NCI-H526 (cell line): ENCODE measurements at regions not wholly inside any gene's neighbourhood (a gene's known extent, or its start where the extent isn't known, plus 50 kb on each side); places are given as distances from the start of the nearest gene placed in this dataset.

Experiments
- DNase-seq, 2 experiments: peaks; one replicate each; lab custom pipeline; 2025; lab: John Stamatoyannopoulos, UW

GRCh38 chr6:50102676-50103075 is 52.9 kb upstream of the DEFB112 start:
- no peak for DNase-seq

GRCh38 chr6:50110587-50110986 is 60.9 kb upstream of the DEFB112 start:
- no peak for DNase-seq

GRCh38 chr6:50112981-50113857 is 63.5 kb upstream of the DEFB112 start:
- no peak for DNase-seq

GRCh38 chr6:50116390-50116789 is 66.7 kb upstream of the DEFB112 start:
- DNase-seq: no peak

- no peak for DNase-seq
These were observed 67.2 kb upstream of the DEFB112 start for GRCh38 chr6:50116797-50117542.

GRCh38 chr6:50120300-50120699 is 70.6 kb upstream of the DEFB112 start:
- DNase-seq: no peak

- no peak for DNase-seq
These were observed 74.0 kb upstream of the DEFB112 start for GRCh38 chr6:50123688-50124087.

GRCh38 chr6:50124572-50124971 is 74.8 kb upstream of the DEFB112 start:
- no peak for DNase-seq

- peak; percentile 9 to 61 for DNase-seq
These were observed 78.8 kb upstream of the DEFB112 start for GRCh38 chr6:50128420-50129005.

GRCh38 chr6:50135968-50136367 is 86.2 kb upstream of the DEFB112 start:
- no peak for DNase-seq

GRCh38 chr6:50141100-50141499 is 91.4 kb upstream of the DEFB112 start:
- DNase-seq: no peak

GRCh38 chr6:50143011-50143719 is 93.4 kb upstream of the DEFB112 start:
- no peak for DNase-seq

- DNase-seq: peak in 1 of 2 experiments; percentile 25
These were observed 95.4 kb upstream of the DEFB112 start for GRCh38 chr6:50145125-50145524.

- no peak for DNase-seq
These were observed 97.6 kb upstream of the DEFB112 start for GRCh38 chr6:50147371-50147770.

GRCh38 chr6:50180646-50181045 is 130.9 kb upstream of the DEFB112 start:
- DNase-seq: no peak

- DNase-seq: peak in 1 of 2 experiments; percentile 45
These were observed 135.3 kb upstream of the DEFB112 start for GRCh38 chr6:50185006-50185405.

GRCh38 chr6:50187351-50187921 is 137.7 kb upstream of the DEFB112 start:
- DNase-seq: peak; percentile 87 to 91

- DNase-seq: no peak
These were observed 148.5 kb upstream of the DEFB112 start for GRCh38 chr6:50198245-50198644.

GRCh38 chr6:50202766-50203165 is 153.0 kb upstream of the DEFB112 start:
- DNase-seq: no peak

- no peak for DNase-seq
These were observed 161.9 kb upstream of the DEFB112 start for GRCh38 chr6:50211582-50211981.

GRCh38 chr6:50213146-50213545 is 163.4 kb upstream of the DEFB112 start:
- no peak for DNase-seq

GRCh38 chr6:50214937-50215336 is 165.2 kb upstream of the DEFB112 start:
- no peak for DNase-seq
